SU-DHL-6 (cell line): ENCODE measurements at regions not wholly inside any gene's neighbourhood (a gene's known extent, or its start where the extent isn't known, plus 50 kb on each side); places are given as distances from the start of the nearest gene placed in this dataset.

Experiments
- H2AFZ ChIP-seq: fragments of 200-600 bp; sonication (generic); 2 replicates; pipeline ENCODE4 v1.6.1; 2014; ENCODE audit warnings: low read depth, mild to moderate bottlenecking, moderate library complexity, mixed read lengths, antibody characterized with exemption, low read length; ENCODE audit not compliant: severe bottlenecking
- H3F3A ChIP-seq: fragments of 200-600 bp; shearing (Covaris generic); 2 replicates; pipeline ENCODE4 v1.6.0; 2016; ENCODE audit warnings: antibody characterized with exemption, mild to moderate bottlenecking; ENCODE audit not compliant: insufficient read depth
- H3K27ac ChIP-seq: fragments of 200-600 bp; sonication (generic); 2 replicates; pipeline ENCODE4 v1.5.1; 2016; ENCODE audit warnings: low read depth, mild to moderate bottlenecking, low read length, moderate library complexity, mixed read lengths
- H3K27me3 ChIP-seq: fragments of 200-600 bp; sonication (generic), shearing (Covaris generic); 2 replicates; pipeline ENCODE4 v1.6.0; 2014; ENCODE audit warnings: mild to moderate bottlenecking, low read length
- H3K36me3 ChIP-seq: fragments of 200-600 bp; sonication (generic); 2 replicates; pipeline ENCODE4 v1.6.1; 2014; ENCODE audit warnings: mild to moderate bottlenecking, low read length, mixed read lengths
- H3K4me2 ChIP-seq: fragments of 300-600, 200-600 bp; shearing (Covaris generic), sonication (generic); 2 replicates; pipeline ENCODE4 v1.6.0; 2014; ENCODE audit warnings: low read length, low read depth, mild to moderate bottlenecking; ENCODE audit not compliant: poor library complexity, severe bottlenecking
- H3K4me3 ChIP-seq: fragments of 200-600 bp; sonication (generic); 2 replicates; pipeline ENCODE4 v1.5.1; 2014; ENCODE audit warnings: antibody characterized with exemption, low read length, mild to moderate bottlenecking, mixed read lengths; ENCODE audit not compliant: insufficient read depth, poor library complexity, severe bottlenecking
- H3K79me2 ChIP-seq: fragments of 200-600 bp; sonication (generic); 2 replicates; pipeline ENCODE4 v1.6.1; 2014; ENCODE audit warnings: mild to moderate bottlenecking, low read length, moderate library complexity; ENCODE audit not compliant: insufficient read depth
- H3K9ac ChIP-seq: fragments of 200-600 bp; sonication (generic); 2 replicates; pipeline ENCODE4 v1.7.0; 2014; ENCODE audit warnings: mild to moderate bottlenecking, low read length
- H3K9me2 ChIP-seq: fragments of 200-600 bp; sonication (generic); replicated peaks from 2 replicates; pipeline ENCODE4 v1.6.1; 2014; ENCODE audit warnings: low read length; ENCODE audit not compliant: insufficient read depth
- H3K9me3 ChIP-seq: fragments of 200-600 bp; sonication (generic); 2 replicates; pipeline ENCODE4 v1.6.1; 2014; ENCODE audit warnings: low read length, mixed read lengths; ENCODE audit not compliant: insufficient read depth
- H4K20me1 ChIP-seq: fragments of 200-600 bp; sonication (generic); 2 replicates; pipeline ENCODE4 v1.6.1; 2014; ENCODE audit warnings: low read depth, mild to moderate bottlenecking, antibody characterized with exemption, low read length, moderate library complexity, mixed read lengths
- CTCF ChIP-seq: fragments of 200-600 bp; sonication (generic); IDR thresholded peaks from one replicate; pipeline ENCODE4 v1.5.1; 2017; ENCODE audit warnings: antibody characterized with exemption, mild to moderate bottlenecking, low read length, moderate library complexity; ENCODE audit not compliant: insufficient read depth, poor library complexity, severe bottlenecking
- EZH2phosphoT487 ChIP-seq: fragments of 200-600 bp; sonication (generic), shearing (Covaris generic); conservative IDR thresholded peaks from 2 replicates; pipeline ENCODE4 v1.6.1; 2018; ENCODE audit warnings: mild to moderate bottlenecking, antibody characterized with exemption, low read length, moderate library complexity, mixed read lengths

GRCh38 chr10:3699916-3700315 is 85.1 kb downstream of the KLF6 start:
- no peak overlapping the region for H3K4me3 ChIP-seq
- TF ChIP-seq EZH2phosphoT487 (no peak), CTCF (no peak)
- no peak overlapping the region for H3K27ac ChIP-seq

GRCh38 chr10:3698312-3698711 is 86.7 kb downstream of the KLF6 start:
- no peaks in the 10 kb centered on the region for H3K27me3 ChIP-seq
- H3K9me2 ChIP-seq = no peaks in the 10 kb centered on the region
- no peak overlapping the region for H2AFZ ChIP-seq
- H4K20me1 ChIP-seq = no peaks in the 10 kb centered on the region
- H3K9me3 ChIP-seq = no peaks in the 10 kb centered on the region
- H3K4me2 ChIP-seq = no peak overlapping the region
- H3F3A ChIP-seq = no peaks in the 10 kb centered on the region
- H3K27ac ChIP-seq = no peak overlapping the region
- no peak overlapping the region for H3K4me3 ChIP-seq
- H3K36me3 ChIP-seq = no peaks in the 10 kb centered on the region
- no peak overlapping the region for H3K9ac ChIP-seq
- no peak for TF ChIP-seq EZH2phosphoT487
- no peak for TF ChIP-seq CTCF
- H3K79me2 ChIP-seq = no peaks in the 10 kb centered on the region

More at GRCh38 chr10:3699916-3700315, 85.1 kb downstream of the KLF6 start:
- no peak overlapping the region for H3K4me2 ChIP-seq
- H3K9me3 ChIP-seq = no peaks in the 10 kb centered on the region
- no peak overlapping the region for H3K9ac ChIP-seq
- H3F3A ChIP-seq = no peaks in the 10 kb centered on the region
- no peaks in the 10 kb centered on the region for H3K27me3 ChIP-seq
- H3K9me2 ChIP-seq = no peaks in the 10 kb centered on the region
- H4K20me1 ChIP-seq = no peaks in the 10 kb centered on the region
- H3K36me3 ChIP-seq = no peaks in the 10 kb centered on the region
- no peak overlapping the region for H2AFZ ChIP-seq
- no peaks in the 10 kb centered on the region for H3K79me2 ChIP-seq

GRCh38 chr10:3693698-3694080 is 91.3 kb downstream of the KLF6 start:
- Histone ChIP-seq H3K79me2 (no peaks in the 10 kb centered on the region), H3K36me3 (no peaks in the 10 kb centered on the region), H3F3A (no peaks in the 10 kb centered on the region), H3K27me3 (no peaks in the 10 kb centered on the region), H3K9me3 (no peaks in the 10 kb centered on the region), H3K27ac (no peak overlapping the region), H3K4me3 (no peak overlapping the region), H4K20me1 (no peaks in the 10 kb centered on the region), H3K9ac (no peak overlapping the region), H3K9me2 (no peaks in the 10 kb centered on the region), H3K4me2 (no peak overlapping the region), H2AFZ (no peak overlapping the region)
- no peak for TF ChIP-seq CTCF
- TF ChIP-seq EZH2phosphoT487 = no peak
